K562 (cell line): ENCODE measurements at regions not wholly inside any gene's neighbourhood (a gene's known extent, or its start where the extent isn't known, plus 50 kb on each side); places are given as distances from the start of the nearest gene placed in this dataset.

ENCODE experiments used
- ATAC-seq: fragments of 200-7000 bp; cut with Tn5 transposase; 3 replicates; pipeline ENCODE4 v1.9.1; 2020; ENCODE audit warnings: moderate library complexity
- BruUV-seq: library from RNA; stranded (reverse); fragments of 400-500 nt; replicated peaks from 2 replicates; lab custom pipeline; 2021; lab: Mats Ljungman, UMichigan
- CTCF ChIA-PET: fragments of 300-600 bp; formaldehyde crosslinking; extraction: SDS; loops from one replicate; lab custom pipeline; 2021; ENCODE audit warnings: low intra/inter-chr PET ratio; lab: Yijun Ruan, JAX
- POLR2A ChIA-PET: fragments of 300-600, 350-650 bp; sonication (Branson Sonifier 250); formaldehyde crosslinking; extraction: SDS; loops from one replicate; lab custom pipeline; 2021; ENCODE audit warnings: antibody characterized with exemption, inconsistent platforms; lab: Yijun Ruan, JAX
- DNase-seq, 4 experiments: peaks; one replicate each; pipeline versions ENCODE4 v3.0.0 to v3.0.0-alpha.2; 2011 to 2018; ENCODE audit warnings: low spot score in 3 of 4, mixed read lengths in 3 of 4; ENCODE audit errors: extremely low read depth in 1 of 4
- FAIRE-seq: peaks from 2 replicates; lab custom pipeline; 2011; peaks lifted over from hg19 to GRCh38; lab: Jason Lieb, UNC
- H2AFZ ChIP-seq: 2 replicates; pipeline ENCODE4 v1.6.0; 2011; ENCODE audit warnings: low read depth, low read length, control low read depth, inconsistent platforms
- H3K27ac ChIP-seq: fragments of 200-600 bp; 3 replicates; pipeline ENCODE4 v1.8.0; 2011; ENCODE audit warnings: low read depth, mild to moderate bottlenecking, control low read depth, inconsistent platforms, low read length, moderate library complexity, mixed read lengths; ENCODE audit errors: extremely low read depth
- H3K27me3 ChIP-seq, 2 experiments: fragments of 300-600 bp in 1 of 2; 2 replicates in 1 of 2; 3 replicates in 1 of 2; pipeline versions ENCODE4 v1.6.0 to v1.8.0; 2011; ENCODE audit warnings: inconsistent platforms in 2 of 2, low read length in 2 of 2, mild to moderate bottlenecking in 1 of 2, mixed read lengths in 1 of 2, moderate library complexity in 1 of 2; ENCODE audit not compliant: control insufficient read depth in 2 of 2, insufficient read depth in 2 of 2
- H3K36me3 ChIP-seq: fragments of 300-600 bp; 3 replicates; pipeline ENCODE4 v1.8.0; 2011; ENCODE audit warnings: mild to moderate bottlenecking, low read length, inconsistent platforms; ENCODE audit not compliant: control insufficient read depth, insufficient read depth
- H3K4me1 ChIP-seq, 2 experiments: fragments of 200-600 bp in 1 of 2; replicated peaks in 1 of 2; 2 replicates in 1 of 2; 3 replicates in 1 of 2; pipeline versions ENCODE4 v1.5.1 to v1.8.0; 2011; ENCODE audit warnings: inconsistent platforms in 2 of 2, low read length in 2 of 2, mild to moderate bottlenecking in 1 of 2, mixed read lengths in 1 of 2, moderate library complexity in 1 of 2; ENCODE audit not compliant: control insufficient read depth in 2 of 2, insufficient read depth in 2 of 2
- H3K4me2 ChIP-seq: 2 replicates; pipeline ENCODE4 v1.6.1; 2011; ENCODE audit warnings: low read length, control low read depth, inconsistent platforms, mixed read lengths; ENCODE audit not compliant: insufficient read depth
- H3K4me3 ChIP-seq: fragments of 200-600 bp; sonication (generic), shearing (Covaris generic); 2 replicates; pipeline ENCODE4 v1.5.1; 2016; ENCODE audit warnings: control low read depth, inconsistent platforms
- H3K79me2 ChIP-seq: fragments of 200-600 bp; 3 replicates; pipeline ENCODE4 v1.8.0; 2011; ENCODE audit warnings: low read length, inconsistent platforms; ENCODE audit not compliant: control insufficient read depth, insufficient read depth
- H3K9ac ChIP-seq, 2 experiments: 2 replicates each; pipeline versions ENCODE4 v1.6.0 to v1.6.1; 2011; ENCODE audit warnings: low read depth in 2 of 2, low read length in 2 of 2, control low read depth in 1 of 2, inconsistent platforms in 1 of 2, mild to moderate bottlenecking in 1 of 2, mixed read lengths in 1 of 2; ENCODE audit not compliant: insufficient read depth in 1 of 2
- H3K9me1 ChIP-seq: one replicate; pipeline ENCODE4 v1.6.0; 2011; ENCODE audit warnings: inconsistent platforms, mild to moderate bottlenecking, low read length, moderate library complexity; ENCODE audit not compliant: control insufficient read depth, insufficient read depth
- H3K9me3 ChIP-seq: replicated peaks from 2 replicates; pipeline ENCODE4 v1.5.1; 2011; ENCODE audit warnings: low read depth, low read length, inconsistent platforms; ENCODE audit not compliant: control insufficient read depth, insufficient read depth
- H4K20me1 ChIP-seq: replicated peaks from 2 replicates; pipeline ENCODE4 v1.6.1; 2011; ENCODE audit warnings: low read length, inconsistent platforms, mixed read lengths; ENCODE audit not compliant: control insufficient read depth, insufficient read depth
- CBX5 ChIP-seq: IDR thresholded peaks from 2 replicates; pipeline ENCODE4 v1.6.1; 2014; ENCODE audit warnings: low read depth, borderline replicate concordance
- DACH1 ChIP-seq: fragments of 450-650 bp; IDR thresholded peaks from 2 replicates; pipeline ENCODE4 v1.6.1; 2018; ENCODE audit not compliant: partially characterized antibody
- HDAC8 ChIP-seq: fragments of 450-650 bp; IDR thresholded peaks from 2 replicates; pipeline ENCODE4 v1.6.1; 2016; ENCODE audit warnings: mild to moderate bottlenecking, missing genetic modification characterization, moderate library complexity, missing compliant biosample characterization
- KAT2B ChIP-seq: IDR thresholded peaks from one replicate; pipeline ENCODE4 v1.6.1; 2012; ENCODE audit warnings: low read depth, mild to moderate bottlenecking, control low read depth, inconsistent platforms, low read length, moderate library complexity
- KAT7 ChIP-seq: sonication (generic); formaldehyde crosslinking; IDR thresholded peaks from 2 replicates; pipeline ENCODE4 v1.8.0; 2022; ENCODE audit warnings: missing genetic modification reagents, mild to moderate bottlenecking, borderline replicate concordance
- RNF2 ChIP-seq: sonication (generic); IDR thresholded peaks from 2 replicates; pipeline ENCODE4 v1.6.1; 2016
- STAT6 ChIP-seq: sonication (generic); formaldehyde crosslinking; IDR thresholded peaks from 2 replicates; pipeline ENCODE4 v1.8.1; 2023; ENCODE audit warnings: mild to moderate bottlenecking, missing genetic modification reagents
- ZBTB17 ChIP-seq: fragments of 450-650 bp; formaldehyde crosslinking; IDR thresholded peaks from 2 replicates; pipeline ENCODE4 v1.4.0; 2020; ENCODE audit warnings: mild to moderate bottlenecking
- ZC3H4 ChIP-seq: sonication (generic); formaldehyde crosslinking; IDR thresholded peaks from 2 replicates; pipeline ENCODE4 v1.9.0; 2021; ENCODE audit warnings: missing genetic modification reagents, borderline replicate concordance
- ZNF140 ChIP-seq: fragments of 250-450 bp; sonication (Bioruptor Pico); IDR thresholded peaks from 2 replicates; pipeline ENCODE4 v1.8.0; 2021; ENCODE audit warnings: moderate library complexity, mild to moderate bottlenecking, inconsistent platforms
- in situ Hi-C: fragments of 300-500 bp; cut with MboI; formaldehyde crosslinking; loops from 4 replicates; pipeline ENCODE4 v1.15.0; 2018; ENCODE audit warnings: inconsistent platforms, mixed read lengths
- intact Hi-C: fragments of 100-400 bp; cut with micrococcal nuclease; formaldehyde crosslinking; loops from 2 replicates; pipeline ENCODE4 v1.14.2; 2022
- TF ChIP-seq, protein P1 (sequence below): sonication (generic); formaldehyde crosslinking; IDR thresholded peaks from 2 replicates; pipeline ENCODE4 v1.8.1; 2023; ENCODE audit warnings: missing genetic modification reagents, mild to moderate bottlenecking, borderline replicate concordance
- TF ChIP-seq, protein P2 (sequence below), 2 experiments: fragments of 450-650 bp; IDR thresholded peaks; 2 replicates each; pipeline ENCODE4 v1.6.1; 2016
- TF ChIP-seq, protein P3 (sequence below): fragments of 450-650 bp; IDR thresholded peaks from 2 replicates; pipeline ENCODE4 v1.6.1; 2016; ENCODE audit warnings: mild to moderate bottlenecking

- H3K4me3 ChIP-seq = no peak overlapping the region
- no peaks in the 10 kb centered on the region for H3K79me2 ChIP-seq
- no peaks in the 10 kb centered on the region for H4K20me1 ChIP-seq
- H3K27ac ChIP-seq = no peak overlapping the region
- in situ Hi-C loops = no loop called here
- no peak overlapping the region for H3K9ac ChIP-seq
- DNase-seq (no peak), FAIRE-seq (no peak), ATAC-seq (no peak)
- no peaks in the 10 kb centered on the region for H3K4me1 ChIP-seq
- BruUV-seq = no TSS peak
- ChIA-PET CTCF (no interaction called here), POLR2A (no interaction called here)
- H3K27me3 ChIP-seq = no peaks in the 10 kb centered on the region
- intact Hi-C loops = no loop called here
- no peaks in the 10 kb centered on the region for H3K36me3 ChIP-seq
- H2AFZ ChIP-seq = no peak overlapping the region
- H3K4me2 ChIP-seq = no peak overlapping the region
- H3K9me1 ChIP-seq = no peaks in the 10 kb centered on the region
- H3K9me3 ChIP-seq = no peaks in the 10 kb centered on the region
- TF ChIP-seq, protein P1, sequence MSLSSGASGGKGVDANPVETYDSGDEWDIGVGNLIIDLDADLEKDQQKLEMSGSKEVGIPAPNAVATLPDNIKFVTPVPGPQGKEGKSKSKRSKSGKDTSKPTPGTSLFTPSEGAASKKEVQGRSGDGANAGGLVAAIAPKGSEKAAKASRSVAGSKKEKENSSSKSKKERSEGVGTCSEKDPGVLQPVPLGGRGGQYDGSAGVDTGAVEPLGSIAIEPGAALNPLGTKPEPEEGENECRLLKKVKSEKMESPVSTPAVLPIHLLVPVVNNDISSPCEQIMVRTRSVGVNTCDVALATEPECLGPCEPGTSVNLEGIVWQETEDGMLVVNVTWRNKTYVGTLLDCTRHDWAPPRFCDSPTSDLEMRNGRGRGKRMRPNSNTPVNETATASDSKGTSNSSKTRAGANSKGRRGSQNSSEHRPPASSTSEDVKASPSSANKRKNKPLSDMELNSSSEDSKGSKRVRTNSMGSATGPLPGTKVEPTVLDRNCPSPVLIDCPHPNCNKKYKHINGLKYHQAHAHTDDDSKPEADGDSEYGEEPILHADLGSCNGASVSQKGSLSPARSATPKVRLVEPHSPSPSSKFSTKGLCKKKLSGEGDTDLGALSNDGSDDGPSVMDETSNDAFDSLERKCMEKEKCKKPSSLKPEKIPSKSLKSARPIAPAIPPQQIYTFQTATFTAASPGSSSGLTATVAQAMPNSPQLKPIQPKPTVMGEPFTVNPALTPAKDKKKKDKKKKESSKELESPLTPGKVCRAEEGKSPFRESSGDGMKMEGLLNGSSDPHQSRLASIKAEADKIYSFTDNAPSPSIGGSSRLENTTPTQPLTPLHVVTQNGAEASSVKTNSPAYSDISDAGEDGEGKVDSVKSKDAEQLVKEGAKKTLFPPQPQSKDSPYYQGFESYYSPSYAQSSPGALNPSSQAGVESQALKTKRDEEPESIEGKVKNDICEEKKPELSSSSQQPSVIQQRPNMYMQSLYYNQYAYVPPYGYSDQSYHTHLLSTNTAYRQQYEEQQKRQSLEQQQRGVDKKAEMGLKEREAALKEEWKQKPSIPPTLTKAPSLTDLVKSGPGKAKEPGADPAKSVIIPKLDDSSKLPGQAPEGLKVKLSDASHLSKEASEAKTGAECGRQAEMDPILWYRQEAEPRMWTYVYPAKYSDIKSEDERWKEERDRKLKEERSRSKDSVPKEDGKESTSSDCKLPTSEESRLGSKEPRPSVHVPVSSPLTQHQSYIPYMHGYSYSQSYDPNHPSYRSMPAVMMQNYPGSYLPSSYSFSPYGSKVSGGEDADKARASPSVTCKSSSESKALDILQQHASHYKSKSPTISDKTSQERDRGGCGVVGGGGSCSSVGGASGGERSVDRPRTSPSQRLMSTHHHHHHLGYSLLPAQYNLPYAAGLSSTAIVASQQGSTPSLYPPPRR (CRISPR knock-in tag) = no peak
- TF ChIP-seq DACH1 (no peak), KAT2B (no peak), RNF2 (no peak), ZC3H4 (CRISPR knock-in tag) (no peak), STAT6 (CRISPR knock-in tag) (no peak), KAT7 (CRISPR knock-in tag) (no peak), ZNF140 (CRISPR knock-in tag) (no peak), HDAC8 (tag) (no peak), CBX5 (no peak), ZBTB17 (CRISPR knock-in tag) (no peak)
- TF ChIP-seq, protein P2, sequence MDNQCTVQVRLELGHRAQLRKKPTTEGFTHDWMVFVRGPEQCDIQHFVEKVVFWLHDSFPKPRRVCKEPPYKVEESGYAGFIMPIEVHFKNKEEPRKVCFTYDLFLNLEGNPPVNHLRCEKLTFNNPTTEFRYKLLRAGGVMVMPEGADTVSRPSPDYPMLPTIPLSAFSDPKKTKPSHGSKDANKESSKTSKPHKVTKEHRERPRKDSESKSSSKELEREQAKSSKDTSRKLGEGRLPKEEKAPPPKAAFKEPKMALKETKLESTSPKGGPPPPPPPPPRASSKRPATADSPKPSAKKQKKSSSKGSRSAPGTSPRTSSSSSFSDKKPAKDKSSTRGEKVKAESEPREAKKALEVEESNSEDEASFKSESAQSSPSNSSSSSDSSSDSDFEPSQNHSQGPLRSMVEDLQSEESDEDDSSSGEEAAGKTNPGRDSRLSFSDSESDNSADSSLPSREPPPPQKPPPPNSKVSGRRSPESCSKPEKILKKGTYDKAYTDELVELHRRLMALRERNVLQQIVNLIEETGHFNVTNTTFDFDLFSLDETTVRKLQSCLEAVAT (IDR thresholded peaks at IDR 0.05) = no peak
- TF ChIP-seq, protein P3, sequence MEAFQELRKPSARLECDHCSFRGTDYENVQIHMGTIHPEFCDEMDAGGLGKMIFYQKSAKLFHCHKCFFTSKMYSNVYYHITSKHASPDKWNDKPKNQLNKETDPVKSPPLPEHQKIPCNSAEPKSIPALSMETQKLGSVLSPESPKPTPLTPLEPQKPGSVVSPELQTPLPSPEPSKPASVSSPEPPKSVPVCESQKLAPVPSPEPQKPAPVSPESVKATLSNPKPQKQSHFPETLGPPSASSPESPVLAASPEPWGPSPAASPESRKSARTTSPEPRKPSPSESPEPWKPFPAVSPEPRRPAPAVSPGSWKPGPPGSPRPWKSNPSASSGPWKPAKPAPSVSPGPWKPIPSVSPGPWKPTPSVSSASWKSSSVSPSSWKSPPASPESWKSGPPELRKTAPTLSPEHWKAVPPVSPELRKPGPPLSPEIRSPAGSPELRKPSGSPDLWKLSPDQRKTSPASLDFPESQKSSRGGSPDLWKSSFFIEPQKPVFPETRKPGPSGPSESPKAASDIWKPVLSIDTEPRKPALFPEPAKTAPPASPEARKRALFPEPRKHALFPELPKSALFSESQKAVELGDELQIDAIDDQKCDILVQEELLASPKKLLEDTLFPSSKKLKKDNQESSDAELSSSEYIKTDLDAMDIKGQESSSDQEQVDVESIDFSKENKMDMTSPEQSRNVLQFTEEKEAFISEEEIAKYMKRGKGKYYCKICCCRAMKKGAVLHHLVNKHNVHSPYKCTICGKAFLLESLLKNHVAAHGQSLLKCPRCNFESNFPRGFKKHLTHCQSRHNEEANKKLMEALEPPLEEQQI = no peak
These were observed 340.8 kb downstream of the KLF12 start for GRCh38 chr13:73793361-73793760.
